ENCODE measurements at regions not wholly inside any gene's neighbourhood (a gene's known extent, or its start where the extent isn't known, plus 50 kb on each side); places are given as distances from the start of the nearest gene placed in this dataset.
A peak's percentile ranks its signal among the peaks of the same experiment; 100 is the strongest.

- DNase-seq, result peak; percentile 27
Measured at GRCh38 chr15:99440551-99441443, 125.0 kb upstream of the MEF2A start.

DNA sequence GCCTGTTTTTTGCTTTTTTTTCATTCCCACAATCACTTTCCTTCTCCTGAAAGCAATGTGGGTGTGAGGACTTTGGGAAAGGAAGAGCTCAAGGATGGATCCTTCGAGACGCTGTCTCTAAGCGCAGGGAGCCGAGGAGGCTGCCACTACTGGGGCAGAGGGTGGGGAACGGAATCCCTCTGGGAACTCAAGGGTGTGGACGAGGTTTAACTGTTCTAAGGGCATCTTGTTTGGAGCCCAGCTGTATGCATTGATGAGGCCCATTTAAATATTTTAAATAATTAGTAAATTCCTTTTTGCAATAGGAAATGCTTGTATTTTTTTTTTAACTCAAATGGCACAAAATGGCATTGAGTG, 124.4 kb upstream of the MEF2A start:
- no peak for DNase-seq

GRCh38 chr15:99441871-99442251, 123.9 kb upstream of the MEF2A start:
- DNase-seq, result no peak

- no peak for DNase-seq
Measured at GRCh38 chr15:99442252-99442897, 123.4 kb upstream of the MEF2A start.

DNA sequence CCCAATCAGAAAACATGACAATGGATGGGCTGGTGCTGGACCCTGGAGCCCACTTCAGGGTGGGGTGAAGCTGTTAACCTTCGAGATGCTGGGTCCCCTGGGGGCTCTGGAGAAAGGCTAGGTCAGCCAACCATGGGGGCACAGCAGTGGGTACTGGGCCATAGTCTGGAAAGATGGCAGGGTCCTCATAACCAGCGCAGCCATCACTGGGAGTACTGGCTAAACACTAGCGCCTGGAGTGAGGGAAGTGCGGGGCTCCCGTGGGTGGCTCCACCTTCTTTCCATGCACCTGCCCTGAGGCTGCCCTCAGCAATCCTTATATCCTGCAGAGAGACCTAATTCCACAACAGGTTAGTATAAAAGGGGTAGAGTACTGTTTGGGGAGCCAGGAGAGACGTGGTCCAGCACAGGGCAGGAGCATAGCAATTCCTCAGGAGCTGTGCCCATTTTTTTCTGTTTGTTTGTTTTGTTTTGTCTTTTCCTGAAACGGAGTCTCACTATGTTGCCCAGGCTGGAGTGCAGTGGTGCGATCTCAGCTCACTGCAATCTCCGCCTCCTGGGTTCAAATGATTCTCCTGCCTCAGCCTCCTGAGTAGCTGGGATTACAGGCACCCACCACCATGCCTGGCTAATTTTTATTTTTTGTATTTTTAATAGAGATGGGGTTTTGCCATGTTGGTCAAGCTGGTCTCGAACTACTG, 122.6 kb upstream of the MEF2A start:
- no peak for DNase-seq

GRCh38 chr15:99443768-99444446, 121.9 kb upstream of the MEF2A start:
- DNase-seq, result no peak

DNA sequence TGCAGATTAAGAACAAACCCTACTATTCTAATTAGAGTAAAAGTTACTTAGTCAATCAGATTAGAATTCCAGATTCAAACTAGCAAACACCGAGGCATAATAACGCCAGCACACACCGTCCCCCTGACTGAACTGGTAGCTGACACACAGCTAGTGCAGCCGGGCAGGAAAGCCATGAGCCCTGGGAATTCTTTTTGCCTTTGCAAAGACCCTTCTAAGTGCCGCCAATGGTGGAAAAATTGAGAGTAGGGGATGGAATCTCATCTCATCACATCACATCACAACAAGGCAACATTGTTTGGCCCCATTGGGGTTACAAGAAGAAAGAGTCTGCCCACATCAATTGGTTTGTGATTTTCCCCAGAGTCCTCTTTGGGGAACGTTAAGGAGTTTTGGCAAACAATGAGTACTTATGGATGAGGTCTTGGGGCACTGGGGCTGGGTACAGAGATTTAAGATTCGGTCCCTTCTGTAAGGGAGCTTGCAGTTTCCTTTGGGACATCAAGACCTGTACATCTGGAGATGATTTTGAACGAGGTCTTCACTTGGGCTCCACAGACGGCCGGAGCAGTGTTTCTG, 120.4 kb upstream of the MEF2A start:
- DNase-seq, result no peak

GRCh38 chr15:99446565-99447496, 119.0 kb upstream of the MEF2A start:
- DNase-seq, result peak; percentile 42

DNA sequence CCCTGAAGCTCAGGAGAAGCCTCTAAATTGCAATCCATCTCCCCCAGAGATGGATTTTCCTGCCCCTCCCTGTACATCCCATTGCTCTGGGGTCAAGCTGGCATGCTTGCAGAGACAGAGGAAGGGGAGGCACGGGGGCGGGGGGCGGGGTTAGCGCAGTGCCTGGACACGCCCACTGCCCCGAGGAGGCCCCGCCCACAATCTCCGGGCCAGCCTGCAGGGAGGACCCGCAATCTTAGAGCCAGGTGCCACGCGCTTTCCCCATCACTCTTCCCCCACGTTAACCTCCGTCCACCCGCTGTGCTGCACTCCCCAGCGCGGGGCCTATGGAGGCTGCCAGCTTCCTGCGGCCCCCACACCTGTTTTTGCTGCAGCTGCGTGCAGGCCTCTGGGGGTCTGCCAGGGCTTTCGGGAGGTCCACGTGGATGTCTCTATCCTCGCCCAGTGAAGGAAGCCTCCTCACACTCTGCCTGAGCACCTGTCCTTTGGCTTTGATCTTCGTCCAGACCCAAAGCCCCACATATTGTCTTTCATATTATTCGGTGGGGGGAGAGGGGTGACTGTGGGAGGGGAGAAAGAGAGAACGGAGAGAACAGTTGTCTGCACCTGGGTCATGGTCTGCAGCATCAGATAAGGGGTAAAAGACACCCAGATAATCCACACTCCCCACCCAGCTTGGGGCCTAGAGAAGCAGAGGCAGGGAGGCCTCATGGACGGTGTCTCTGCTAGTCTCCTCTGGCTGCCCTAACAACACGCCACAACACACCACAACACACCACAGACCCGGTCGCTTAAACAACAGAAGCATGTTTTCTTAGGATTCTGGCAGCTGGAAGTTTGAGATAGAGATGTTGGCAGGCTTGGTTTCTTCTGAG, 118.0 kb upstream of the MEF2A start:
- DNase-seq, result no peak

- no peak for DNase-seq
Measured at GRCh38 chr15:99449514-99449913, 116.3 kb upstream of the MEF2A start.

DNA sequence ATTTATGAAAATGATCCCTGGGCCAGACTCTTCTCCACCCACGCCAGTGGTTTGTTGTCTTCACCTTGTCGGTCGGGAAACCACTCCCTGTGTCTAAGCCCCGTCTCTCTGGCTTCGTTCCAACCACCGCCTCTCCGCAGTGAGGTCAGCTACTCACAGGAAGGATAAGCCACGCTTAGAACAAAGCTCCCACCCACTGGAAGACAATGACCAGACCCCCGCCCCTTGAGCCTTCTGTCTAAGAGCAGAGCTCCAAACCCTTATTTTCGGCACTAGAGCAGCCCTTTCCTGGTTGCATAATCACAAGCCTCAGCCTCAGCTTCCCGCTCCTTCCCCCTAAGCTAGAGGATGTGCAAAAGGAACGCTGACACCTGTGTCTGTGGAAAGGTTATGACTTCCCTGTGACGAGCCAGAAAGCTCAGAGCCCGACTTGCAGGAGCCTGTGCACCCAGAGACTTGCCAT, 114.9 kb upstream of the MEF2A start:
- DNase-seq, result peak; percentile 61

DNA sequence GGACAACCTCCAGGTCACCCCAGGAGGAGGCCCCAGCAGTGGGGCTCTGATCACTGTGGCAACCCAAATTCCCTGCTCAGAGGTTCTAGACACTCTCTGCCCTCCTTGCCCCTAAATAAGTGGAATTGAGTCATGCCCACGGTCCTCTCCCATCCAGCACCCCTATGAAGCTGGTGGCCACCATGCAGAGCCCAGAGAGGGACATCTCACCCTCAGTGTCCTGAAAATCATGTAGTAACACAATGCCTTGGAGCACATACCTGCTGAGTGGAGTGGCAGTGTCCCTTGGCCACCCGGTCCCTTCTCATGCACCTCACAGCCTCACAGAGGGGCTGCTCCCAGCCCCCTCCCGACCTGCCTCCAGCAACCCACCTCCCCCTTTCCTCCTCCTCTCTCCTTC, 114.3 kb upstream of the MEF2A start:
- DNase-seq, result no peak

GRCh38 chr15:99452010-99452409, 113.8 kb upstream of the MEF2A start:
- DNase-seq, result no peak

- no peak for DNase-seq
Measured at GRCh38 chr15:99452728-99453636, 112.8 kb upstream of the MEF2A start.

DNA sequence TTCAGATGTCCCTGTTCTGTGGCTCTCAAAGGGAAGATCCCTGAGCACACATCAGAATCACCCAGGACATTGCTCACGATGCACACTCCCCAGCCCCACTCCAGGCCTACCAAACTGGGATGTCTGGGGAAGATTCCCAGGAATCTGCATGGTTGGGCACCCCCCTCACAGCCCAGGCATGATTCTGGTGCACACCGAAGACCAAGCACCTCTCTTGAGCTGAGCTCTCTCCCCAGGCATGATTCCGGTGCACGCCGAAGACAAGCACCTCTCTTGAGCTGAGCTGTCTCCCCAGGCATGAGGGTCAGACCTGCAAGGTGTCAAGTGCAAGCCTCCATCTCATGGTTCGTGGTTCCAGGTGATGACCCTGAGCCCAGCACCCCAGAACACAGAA, 112.2 kb upstream of the MEF2A start:
- DNase-seq, result no peak

GRCh38 chr15:99454107-99454809, 111.5 kb upstream of the MEF2A start:
- DNase-seq, result no peak

- DNase-seq, result no peak
Measured at GRCh38 chr15:99454941-99455788, 110.6 kb upstream of the MEF2A start.

GRCh38 chr15:99455789-99456160, 110.0 kb upstream of the MEF2A start:
- no peak for DNase-seq
